SH-SY5Y (cell line): ENCODE measurements at regions not wholly inside any gene's neighbourhood (a gene's known extent, or its start where the extent isn't known, plus 50 kb on each side); places are given as distances from the start of the nearest gene placed in this dataset.

ENCODE experiments used
- GATA2 ChIP-seq: IDR thresholded peaks from 2 replicates; pipeline ENCODE4 v1.6.1; 2011; ENCODE audit warnings: mild to moderate bottlenecking, low read depth, low read length
- GATA3 ChIP-seq: IDR thresholded peaks from 2 replicates; pipeline ENCODE4 v1.6.1; 2011; ENCODE audit warnings: low read depth, mild to moderate bottlenecking, low read length, moderate library complexity

DNA sequence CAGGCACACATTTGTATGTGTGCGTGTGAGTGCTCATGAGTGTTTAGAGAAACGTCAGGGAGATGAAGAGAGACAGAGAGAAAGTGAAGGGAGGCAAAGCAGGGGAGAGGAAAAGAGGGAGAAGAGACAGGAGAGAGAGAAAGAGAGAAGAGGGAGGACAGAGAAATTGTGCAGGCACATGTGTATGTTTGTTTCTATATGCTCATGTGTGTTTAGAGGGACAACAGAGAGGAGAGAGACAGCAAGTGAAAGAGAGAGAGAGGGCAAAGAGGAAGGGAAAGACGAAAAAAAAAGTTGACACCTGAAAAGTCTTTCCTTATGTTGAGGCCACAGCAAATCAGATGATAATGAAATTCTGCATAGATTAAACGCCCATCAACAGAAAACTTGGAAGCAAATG is 541.1 kb downstream of the TNS1 start:
- TF ChIP-seq GATA3, result no peak
- TF ChIP-seq GATA2, result no peak
